ENCODE measurements at regions not wholly inside any gene's neighbourhood (a gene's known extent, or its start where the extent isn't known, plus 50 kb on each side); places are given as distances from the start of the nearest gene placed in this dataset.

- H3K4me3 ChIP-seq (ENCODE audit: low read depth in 1 of 2, low read length in 2 of 2), result no peak overlapping the region
- no peaks in the 10 kb centered on the region for H3K27me3 ChIP-seq (ENCODE audit: low read depth, low read length)
- H3K27ac ChIP-seq (ENCODE audit: low read length), result no peak overlapping the region
- no peaks in the 10 kb centered on the region for H3K36me3 ChIP-seq (ENCODE audit: control insufficient read depth in 1 of 2, insufficient read depth in 2 of 2, low read length in 2 of 2)
- no peaks in the 10 kb centered on the region for H3K9me3 ChIP-seq (ENCODE audit: control insufficient read depth in 1 of 2, low read length in 2 of 2)
- no peaks in the 10 kb centered on the region for H3K4me1 ChIP-seq (ENCODE audit: control insufficient read depth in 1 of 2, insufficient read depth in 2 of 2, low read length in 2 of 2)
Measured at GRCh38 chr22:48944751-48945620, 882.7 kb downstream of the BRD1 start.

GRCh38 chr22:48944433-48944750 lies 883.3 kb downstream of the BRD1 start:
- Histone ChIP-seq H3K27me3 (ENCODE audit: low read depth, low read length) (no peaks in the 10 kb centered on the region), H3K9me3 (ENCODE audit: control insufficient read depth in 1 of 2, low read length in 2 of 2) (no peaks in the 10 kb centered on the region), H3K27ac (ENCODE audit: low read length) (no peak overlapping the region), H3K36me3 (ENCODE audit: control insufficient read depth in 1 of 2, insufficient read depth in 2 of 2, low read length in 2 of 2) (no peaks in the 10 kb centered on the region), H3K4me3 (ENCODE audit: low read depth in 1 of 2, low read length in 2 of 2) (no peak overlapping the region), H3K4me1 (ENCODE audit: control insufficient read depth in 1 of 2, insufficient read depth in 2 of 2, low read length in 2 of 2) (no peaks in the 10 kb centered on the region)

- H3K36me3 ChIP-seq (ENCODE audit: control insufficient read depth in 1 of 2, insufficient read depth in 2 of 2, low read length in 2 of 2), result no peaks in the 10 kb centered on the region
- H3K27me3 ChIP-seq (ENCODE audit: low read depth, low read length), result no peaks in the 10 kb centered on the region
- H3K27ac ChIP-seq (ENCODE audit: low read length), result no peak overlapping the region
- H3K4me1 ChIP-seq (ENCODE audit: control insufficient read depth in 1 of 2, insufficient read depth in 2 of 2, low read length in 2 of 2), result no peaks in the 10 kb centered on the region
- no peak overlapping the region for H3K4me3 ChIP-seq (ENCODE audit: low read depth in 1 of 2, low read length in 2 of 2)
- no peaks in the 10 kb centered on the region for H3K9me3 ChIP-seq (ENCODE audit: control insufficient read depth in 1 of 2, low read length in 2 of 2)
Measured at GRCh38 chr22:48943567-48944432, 883.9 kb downstream of the BRD1 start.

GRCh38 chr22:48942698-48943566 lies 884.7 kb downstream of the BRD1 start:
- H3K27me3 ChIP-seq (ENCODE audit: low read depth, low read length), result no peaks in the 10 kb centered on the region
- H3K27ac ChIP-seq (ENCODE audit: low read length), result no peak overlapping the region
- H3K4me3 ChIP-seq (ENCODE audit: low read depth in 1 of 2, low read length in 2 of 2), result no peak overlapping the region
- no peaks in the 10 kb centered on the region for H3K36me3 ChIP-seq (ENCODE audit: control insufficient read depth in 1 of 2, insufficient read depth in 2 of 2, low read length in 2 of 2)
- H3K9me3 ChIP-seq (ENCODE audit: control insufficient read depth in 1 of 2, low read length in 2 of 2), result no peaks in the 10 kb centered on the region
- H3K4me1 ChIP-seq (ENCODE audit: control insufficient read depth in 1 of 2, insufficient read depth in 2 of 2, low read length in 2 of 2), result no peaks in the 10 kb centered on the region

GRCh38 chr22:48941903-48942575 lies 885.6 kb downstream of the BRD1 start:
- Histone ChIP-seq H3K27me3 (ENCODE audit: low read depth, low read length) (no peaks in the 10 kb centered on the region), H3K27ac (ENCODE audit: low read length) (no peak overlapping the region), H3K9me3 (ENCODE audit: control insufficient read depth in 1 of 2, low read length in 2 of 2) (no peaks in the 10 kb centered on the region), H3K4me3 (ENCODE audit: low read depth in 1 of 2, low read length in 2 of 2) (no peak overlapping the region), H3K36me3 (ENCODE audit: control insufficient read depth in 1 of 2, insufficient read depth in 2 of 2, low read length in 2 of 2) (no peaks in the 10 kb centered on the region), H3K4me1 (ENCODE audit: control insufficient read depth in 1 of 2, insufficient read depth in 2 of 2, low read length in 2 of 2) (no peaks in the 10 kb centered on the region)

- Histone ChIP-seq H3K27ac (ENCODE audit: low read length) (no peak overlapping the region), H3K4me1 (ENCODE audit: control insufficient read depth in 1 of 2, insufficient read depth in 2 of 2, low read length in 2 of 2) (no peaks in the 10 kb centered on the region), H3K4me3 (ENCODE audit: low read depth in 1 of 2, low read length in 2 of 2) (no peak overlapping the region), H3K9me3 (ENCODE audit: control insufficient read depth in 1 of 2, low read length in 2 of 2) (peaks cover 4% of the 10 kb centered on the region in 2 donors), H3K27me3 (ENCODE audit: low read depth, low read length) (no peaks in the 10 kb centered on the region), H3K36me3 (ENCODE audit: control insufficient read depth in 1 of 2, insufficient read depth in 2 of 2, low read length in 2 of 2) (no peaks in the 10 kb centered on the region)
Measured at GRCh38 chr22:48941033-48941902, 886.4 kb downstream of the BRD1 start.

GRCh38 chr22:48940266-48941032 lies 887.2 kb downstream of the BRD1 start:
- Histone ChIP-seq H3K4me1 (ENCODE audit: control insufficient read depth in 1 of 2, insufficient read depth in 2 of 2, low read length in 2 of 2) (no peaks in the 10 kb centered on the region), H3K4me3 (ENCODE audit: low read depth in 1 of 2, low read length in 2 of 2) (no peak overlapping the region), H3K36me3 (ENCODE audit: control insufficient read depth in 1 of 2, insufficient read depth in 2 of 2, low read length in 2 of 2) (no peaks in the 10 kb centered on the region), H3K27me3 (ENCODE audit: low read depth, low read length) (no peaks in the 10 kb centered on the region), H3K9me3 (ENCODE audit: control insufficient read depth in 1 of 2, low read length in 2 of 2) (peaks cover 4 to 8% of the 10 kb centered on the region in 2 donors), H3K27ac (ENCODE audit: low read length) (no peak overlapping the region)

- Histone ChIP-seq H3K9me3 (ENCODE audit: control insufficient read depth in 1 of 2, low read length in 2 of 2) (peaks cover 5 to 8% of the 10 kb centered on the region in 2 donors), H3K27me3 (ENCODE audit: low read depth, low read length) (no peaks in the 10 kb centered on the region), H3K4me3 (ENCODE audit: low read depth in 1 of 2, low read length in 2 of 2) (no peak overlapping the region), H3K36me3 (ENCODE audit: control insufficient read depth in 1 of 2, insufficient read depth in 2 of 2, low read length in 2 of 2) (no peaks in the 10 kb centered on the region), H3K4me1 (ENCODE audit: control insufficient read depth in 1 of 2, insufficient read depth in 2 of 2, low read length in 2 of 2) (no peaks in the 10 kb centered on the region), H3K27ac (ENCODE audit: low read length) (no peak overlapping the region)
Measured at GRCh38 chr22:48939441-48940265, 888.0 kb downstream of the BRD1 start.

- Histone ChIP-seq H3K27ac (ENCODE audit: low read length) (no peak overlapping the region), H3K4me1 (ENCODE audit: control insufficient read depth in 1 of 2, insufficient read depth in 2 of 2, low read length in 2 of 2) (no peaks in the 10 kb centered on the region), H3K4me3 (ENCODE audit: low read depth in 1 of 2, low read length in 2 of 2) (no peak overlapping the region), H3K9me3 (ENCODE audit: control insufficient read depth in 1 of 2, low read length in 2 of 2) (peaks cover 8% of the 10 kb centered on the region in 2 donors), H3K36me3 (ENCODE audit: control insufficient read depth in 1 of 2, insufficient read depth in 2 of 2, low read length in 2 of 2) (no peaks in the 10 kb centered on the region), H3K27me3 (ENCODE audit: low read depth, low read length) (no peaks in the 10 kb centered on the region)
Measured at GRCh38 chr22:48938741-48939140, 888.9 kb downstream of the BRD1 start.

Data from muscle layer of duodenum (tissue), 2 donors.